HEK293 (cell line): ENCODE measurements at regions not wholly inside any gene's neighbourhood (a gene's known extent, or its start where the extent isn't known, plus 50 kb on each side); places are given as distances from the start of the nearest gene placed in this dataset.

Experiments
- BCL11A ChIP-seq: fragments of 450-650 bp; formaldehyde crosslinking; IDR thresholded peaks from 2 replicates; pipeline ENCODE4 v1.5.1; 2016; ENCODE audit warnings: low read depth, missing biosample characterization, missing genetic modification characterization
- ZBTB20 ChIP-seq: fragments of 450-650 bp; formaldehyde crosslinking; IDR thresholded peaks from 2 replicates; pipeline ENCODE4 v1.5.1; 2016; ENCODE audit warnings: missing biosample characterization, missing genetic modification characterization
- ZNF112 ChIP-seq: fragments of 450-650 bp; formaldehyde crosslinking; IDR thresholded peaks from 2 replicates; pipeline ENCODE4 v1.5.0; 2017; ENCODE audit warnings: missing biosample characterization, missing genetic modification characterization
- ZNF140 ChIP-seq: fragments of 450-650 bp; formaldehyde crosslinking; IDR thresholded peaks from 2 replicates; pipeline ENCODE4 v1.5.1; 2016; ENCODE audit warnings: missing biosample characterization, missing genetic modification characterization
- ZNF223 ChIP-seq: fragments of 450-650 bp; formaldehyde crosslinking; IDR thresholded peaks from 2 replicates; pipeline ENCODE4 v1.5.1; 2016; ENCODE audit warnings: missing biosample characterization, missing genetic modification characterization
- ZNF23 ChIP-seq: fragments of 450-650 bp; formaldehyde crosslinking; IDR thresholded peaks from 2 replicates; pipeline ENCODE4 v1.5.1; 2016; ENCODE audit warnings: missing biosample characterization, missing genetic modification characterization, borderline replicate concordance
- ZNF24 ChIP-seq: fragments of 450-650 bp; formaldehyde crosslinking; IDR thresholded peaks from 2 replicates; pipeline ENCODE4 v1.5.1; 2016; ENCODE audit warnings: missing biosample characterization, missing genetic modification characterization
- ZNF510 ChIP-seq: fragments of 450-650 bp; formaldehyde crosslinking; IDR thresholded peaks from 2 replicates; pipeline ENCODE4 v1.5.1; 2018; ENCODE audit warnings: mild to moderate bottlenecking, missing genetic modification characterization, missing biosample characterization; ENCODE audit not compliant: insufficient replicate concordance
- ZNF837 ChIP-seq: fragments of 450-650 bp; formaldehyde crosslinking; IDR thresholded peaks from 2 replicates; pipeline ENCODE4 v1.5.1; 2016; ENCODE audit warnings: missing biosample characterization, missing genetic modification characterization
- TF ChIP-seq, protein P1 (sequence below): fragments of 450-650 bp; formaldehyde crosslinking; IDR thresholded peaks from 2 replicates; pipeline ENCODE4 v1.5.1; 2016; ENCODE audit warnings: missing biosample characterization, missing genetic modification characterization
- TF ChIP-seq, protein P2 (sequence below): fragments of 450-650 bp; formaldehyde crosslinking; IDR thresholded peaks from 2 replicates; pipeline ENCODE4 v1.5.1; 2016; ENCODE audit warnings: missing biosample characterization, missing genetic modification characterization
- TF ChIP-seq, protein P3 (sequence below): fragments of 450-650 bp; formaldehyde crosslinking; IDR thresholded peaks from 2 replicates; pipeline ENCODE4 v1.5.1; 2016; ENCODE audit warnings: missing biosample characterization, missing genetic modification characterization
- TF ChIP-seq, protein P4 (sequence below): fragments of 450-650 bp; formaldehyde crosslinking; IDR thresholded peaks from 2 replicates; pipeline ENCODE4 v1.5.1; 2016; ENCODE audit warnings: missing biosample characterization, missing genetic modification characterization

DNA sequence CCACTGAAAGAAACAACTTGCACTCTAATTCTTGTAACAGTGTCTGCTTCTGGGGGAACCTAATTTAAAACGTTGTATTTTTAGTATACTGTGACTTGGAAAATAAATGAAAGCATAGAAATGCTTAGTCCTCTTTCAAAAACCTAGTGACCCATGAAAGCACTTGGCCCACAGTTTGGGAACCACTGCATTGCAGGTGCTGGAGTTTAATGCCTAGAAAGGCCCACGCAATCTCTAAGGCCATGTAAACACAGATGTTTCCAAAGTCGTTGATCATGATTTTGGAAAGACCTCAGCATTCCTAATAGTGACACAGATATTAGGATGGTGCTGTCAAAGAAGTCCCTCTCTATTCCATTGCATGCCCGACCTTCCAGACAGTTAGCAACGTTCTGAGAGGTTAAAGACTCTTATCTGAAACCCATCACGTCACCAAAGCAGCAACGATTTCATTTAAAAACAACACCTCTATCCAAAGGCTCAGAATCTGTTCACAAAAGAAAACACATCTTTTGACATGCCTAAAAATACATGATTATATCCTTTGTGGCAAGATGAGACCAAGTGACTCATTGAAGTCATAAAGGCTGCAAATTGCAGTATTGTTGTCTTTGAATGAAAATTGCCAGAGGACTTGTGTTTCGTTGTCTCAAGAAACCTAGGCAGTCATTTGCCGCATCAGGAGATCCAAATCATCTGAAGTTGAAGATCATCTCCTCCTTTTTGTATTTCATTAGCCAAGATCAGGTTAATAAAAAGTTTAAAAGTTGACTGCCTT lies 328.0 kb upstream of the ZNF507 start:
- TF ChIP-seq ZBTB20 (tag by site-specific recombination) (no peak), ZNF140 (tag by site-specific recombination) (no peak), ZNF510 (tag by site-specific recombination) (no peak), ZNF223 (tag by site-specific recombination) (no peak), ZNF837 (tag by site-specific recombination) (no peak), BCL11A (tag by site-specific recombination) (no peak), ZNF24 (tag by site-specific recombination) (no peak), ZNF112 (no peak), ZNF23 (tag by site-specific recombination) (no peak)
- TF ChIP-seq, protein P1, sequence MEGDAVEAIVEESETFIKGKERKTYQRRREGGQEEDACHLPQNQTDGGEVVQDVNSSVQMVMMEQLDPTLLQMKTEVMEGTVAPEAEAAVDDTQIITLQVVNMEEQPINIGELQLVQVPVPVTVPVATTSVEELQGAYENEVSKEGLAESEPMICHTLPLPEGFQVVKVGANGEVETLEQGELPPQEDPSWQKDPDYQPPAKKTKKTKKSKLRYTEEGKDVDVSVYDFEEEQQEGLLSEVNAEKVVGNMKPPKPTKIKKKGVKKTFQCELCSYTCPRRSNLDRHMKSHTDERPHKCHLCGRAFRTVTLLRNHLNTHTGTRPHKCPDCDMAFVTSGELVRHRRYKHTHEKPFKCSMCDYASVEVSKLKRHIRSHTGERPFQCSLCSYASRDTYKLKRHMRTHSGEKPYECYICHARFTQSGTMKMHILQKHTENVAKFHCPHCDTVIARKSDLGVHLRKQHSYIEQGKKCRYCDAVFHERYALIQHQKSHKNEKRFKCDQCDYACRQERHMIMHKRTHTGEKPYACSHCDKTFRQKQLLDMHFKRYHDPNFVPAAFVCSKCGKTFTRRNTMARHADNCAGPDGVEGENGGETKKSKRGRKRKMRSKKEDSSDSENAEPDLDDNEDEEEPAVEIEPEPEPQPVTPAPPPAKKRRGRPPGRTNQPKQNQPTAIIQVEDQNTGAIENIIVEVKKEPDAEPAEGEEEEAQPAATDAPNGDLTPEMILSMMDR (tag by site-specific recombination), result no peak
- TF ChIP-seq, protein P2, sequence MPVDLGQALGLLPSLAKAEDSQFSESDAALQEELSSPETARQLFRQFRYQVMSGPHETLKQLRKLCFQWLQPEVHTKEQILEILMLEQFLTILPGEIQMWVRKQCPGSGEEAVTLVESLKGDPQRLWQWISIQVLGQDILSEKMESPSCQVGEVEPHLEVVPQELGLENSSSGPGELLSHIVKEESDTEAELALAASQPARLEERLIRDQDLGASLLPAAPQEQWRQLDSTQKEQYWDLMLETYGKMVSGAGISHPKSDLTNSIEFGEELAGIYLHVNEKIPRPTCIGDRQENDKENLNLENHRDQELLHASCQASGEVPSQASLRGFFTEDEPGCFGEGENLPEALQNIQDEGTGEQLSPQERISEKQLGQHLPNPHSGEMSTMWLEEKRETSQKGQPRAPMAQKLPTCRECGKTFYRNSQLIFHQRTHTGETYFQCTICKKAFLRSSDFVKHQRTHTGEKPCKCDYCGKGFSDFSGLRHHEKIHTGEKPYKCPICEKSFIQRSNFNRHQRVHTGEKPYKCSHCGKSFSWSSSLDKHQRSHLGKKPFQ (tag by site-specific recombination), result no peak
- TF ChIP-seq, protein P3, sequence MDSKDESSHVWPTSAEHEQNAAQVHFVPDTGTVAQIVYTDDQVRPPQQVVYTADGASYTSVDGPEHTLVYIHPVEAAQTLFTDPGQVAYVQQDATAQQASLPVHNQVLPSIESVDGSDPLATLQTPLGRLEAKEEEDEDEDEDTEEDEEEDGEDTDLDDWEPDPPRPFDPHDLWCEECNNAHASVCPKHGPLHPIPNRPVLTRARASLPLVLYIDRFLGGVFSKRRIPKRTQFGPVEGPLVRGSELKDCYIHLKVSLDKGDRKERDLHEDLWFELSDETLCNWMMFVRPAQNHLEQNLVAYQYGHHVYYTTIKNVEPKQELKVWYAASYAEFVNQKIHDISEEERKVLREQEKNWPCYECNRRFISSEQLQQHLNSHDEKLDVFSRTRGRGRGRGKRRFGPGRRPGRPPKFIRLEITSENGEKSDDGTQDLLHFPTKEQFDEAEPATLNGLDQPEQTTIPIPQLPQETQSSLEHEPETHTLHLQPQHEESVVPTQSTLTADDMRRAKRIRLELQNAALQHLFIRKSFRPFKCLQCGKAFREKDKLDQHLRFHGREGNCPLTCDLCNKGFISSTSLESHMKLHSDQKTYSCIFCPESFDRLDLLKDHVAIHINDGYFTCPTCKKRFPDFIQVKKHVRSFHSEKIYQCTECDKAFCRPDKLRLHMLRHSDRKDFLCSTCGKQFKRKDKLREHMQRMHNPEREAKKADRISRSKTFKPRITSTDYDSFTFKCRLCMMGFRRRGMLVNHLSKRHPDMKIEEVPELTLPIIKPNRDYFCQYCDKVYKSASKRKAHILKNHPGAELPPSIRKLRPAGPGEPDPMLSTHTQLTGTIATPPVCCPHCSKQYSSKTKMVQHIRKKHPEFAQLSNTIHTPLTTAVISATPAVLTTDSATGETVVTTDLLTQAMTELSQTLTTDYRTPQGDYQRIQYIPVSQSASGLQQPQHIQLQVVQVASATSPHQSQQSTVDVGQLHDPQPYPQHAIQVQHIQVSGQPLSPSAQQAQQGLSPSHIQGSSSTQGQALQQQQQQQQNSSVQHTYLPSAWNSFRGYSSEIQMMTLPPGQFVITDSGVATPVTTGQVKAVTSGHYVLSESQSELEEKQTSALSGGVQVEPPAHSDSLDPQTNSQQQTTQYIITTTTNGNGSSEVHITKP (tag by site-specific recombination), result no peak
- TF ChIP-seq, protein P4, sequence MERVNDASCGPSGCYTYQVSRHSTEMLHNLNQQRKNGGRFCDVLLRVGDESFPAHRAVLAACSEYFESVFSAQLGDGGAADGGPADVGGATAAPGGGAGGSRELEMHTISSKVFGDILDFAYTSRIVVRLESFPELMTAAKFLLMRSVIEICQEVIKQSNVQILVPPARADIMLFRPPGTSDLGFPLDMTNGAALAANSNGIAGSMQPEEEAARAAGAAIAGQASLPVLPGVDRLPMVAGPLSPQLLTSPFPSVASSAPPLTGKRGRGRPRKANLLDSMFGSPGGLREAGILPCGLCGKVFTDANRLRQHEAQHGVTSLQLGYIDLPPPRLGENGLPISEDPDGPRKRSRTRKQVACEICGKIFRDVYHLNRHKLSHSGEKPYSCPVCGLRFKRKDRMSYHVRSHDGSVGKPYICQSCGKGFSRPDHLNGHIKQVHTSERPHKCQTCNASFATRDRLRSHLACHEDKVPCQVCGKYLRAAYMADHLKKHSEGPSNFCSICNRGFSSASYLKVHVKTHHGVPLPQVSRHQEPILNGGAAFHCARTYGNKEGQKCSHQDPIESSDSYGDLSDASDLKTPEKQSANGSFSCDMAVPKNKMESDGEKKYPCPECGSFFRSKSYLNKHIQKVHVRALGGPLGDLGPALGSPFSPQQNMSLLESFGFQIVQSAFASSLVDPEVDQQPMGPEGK (tag by site-specific recombination), result no peak
